GM21723 (cell line): ENCODE measurements at regions not wholly inside any gene's neighbourhood (a gene's known extent, or its start where the extent isn't known, plus 50 kb on each side); places are given as distances from the start of the nearest gene placed in this dataset.

Experiments
- ATAC-seq: cut with Tn5 transposase; IDR thresholded peaks from one replicate; pipeline ENCODE4 v1.9.1; 2021; ENCODE audit warnings: mild to moderate bottlenecking, moderate library complexity; ENCODE audit not compliant: unreplicated experiment

DNA sequence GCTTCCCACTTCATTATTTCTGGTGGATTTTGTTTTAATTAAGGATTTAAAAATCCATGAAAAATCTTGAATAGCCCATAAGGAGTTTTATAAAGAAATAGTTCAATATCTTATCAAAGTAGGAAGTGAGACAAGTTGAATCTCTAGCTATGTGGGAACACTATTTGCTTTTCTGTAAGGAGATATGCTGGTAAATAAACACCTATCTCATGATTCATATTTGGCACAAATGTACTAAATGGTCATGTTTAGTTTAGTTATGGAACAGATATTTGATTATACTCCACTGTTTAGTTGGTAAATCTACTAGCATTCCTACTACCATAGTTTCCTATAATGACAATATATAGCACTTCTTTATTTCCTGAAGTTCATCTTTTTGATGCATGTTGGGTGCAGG, 239.9 kb upstream of the CEP162 start:
- no peak for ATAC-seq

DNA sequence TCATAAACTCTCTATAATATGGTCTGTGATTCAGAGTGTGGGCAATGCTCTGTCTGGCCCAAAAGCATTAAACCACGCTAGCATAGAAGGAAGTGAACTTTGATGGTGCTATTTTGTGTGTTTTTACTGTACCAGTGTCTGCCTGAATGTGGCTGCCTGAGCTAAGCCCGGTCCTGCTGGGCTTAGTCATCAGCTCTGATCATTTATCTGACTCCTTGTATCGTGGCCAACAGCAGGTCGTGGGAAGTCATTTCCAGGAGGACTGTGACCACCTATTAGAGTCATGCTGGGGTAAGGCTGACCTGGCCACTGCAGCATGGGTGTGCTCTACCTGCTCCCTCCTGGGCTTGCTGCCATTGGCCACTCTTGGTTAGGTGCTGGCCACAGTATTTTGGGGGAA, 239.1 kb upstream of the CEP162 start:
- ATAC-seq = no peak

DNA sequence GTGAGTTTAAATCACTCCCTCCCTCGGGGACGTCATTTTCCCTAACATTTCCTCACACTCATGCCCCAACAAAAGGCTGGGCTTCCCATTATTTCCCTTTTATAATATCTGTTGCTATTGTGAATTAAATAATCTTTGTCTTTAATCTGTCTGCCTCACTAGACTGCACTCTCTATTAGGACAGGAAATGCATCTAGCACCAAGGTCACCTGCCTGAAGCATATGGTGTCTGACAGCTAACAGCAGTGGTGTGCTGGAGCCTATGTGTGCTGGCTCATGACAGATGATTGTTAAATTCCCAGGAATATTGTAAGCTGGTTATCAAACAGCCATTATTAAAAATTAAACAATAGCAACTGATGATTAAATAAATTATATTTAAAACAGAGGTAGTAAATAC, 237.0 kb upstream of the CEP162 start:
- ATAC-seq = no peak

DNA sequence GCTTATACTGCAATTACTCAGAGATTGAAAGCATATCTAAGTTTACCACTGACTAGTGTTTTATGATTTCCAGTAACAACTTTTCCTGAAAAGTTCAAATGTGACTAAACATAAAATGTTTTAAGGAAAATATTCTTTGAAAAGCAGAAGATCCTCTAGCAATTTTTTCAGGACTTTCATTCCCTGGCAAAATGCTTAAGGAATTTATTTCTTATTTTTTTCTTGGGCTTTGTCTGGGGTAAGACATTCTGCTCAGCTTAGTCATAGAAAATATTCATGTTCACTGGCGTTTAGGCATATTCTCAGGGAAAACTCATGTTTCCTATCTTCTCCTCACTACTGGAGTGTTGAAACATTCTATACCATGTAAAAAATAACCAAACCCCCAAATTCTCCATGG, 235.3 kb upstream of the CEP162 start:
- ATAC-seq = no peak

DNA sequence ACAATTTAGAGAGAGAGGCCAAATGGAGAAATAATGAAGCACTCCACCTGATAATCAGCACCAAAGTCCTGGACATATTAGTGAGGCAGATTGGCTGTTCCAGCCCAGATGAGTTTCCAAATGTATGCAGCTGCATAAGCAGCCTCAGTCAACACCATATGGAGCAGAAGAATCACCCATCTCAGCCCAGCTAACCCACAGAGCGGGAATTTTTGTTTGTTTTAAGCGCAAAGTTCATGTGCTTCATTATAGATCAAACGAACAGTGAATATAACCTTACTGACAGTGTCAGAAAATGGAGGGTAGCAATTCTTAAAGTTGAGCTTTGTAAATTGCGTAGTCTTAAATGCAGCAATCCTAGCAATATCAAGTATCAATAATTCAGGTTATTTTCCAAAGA, 234.0 kb upstream of the CEP162 start:
- ATAC-seq = no peak

DNA sequence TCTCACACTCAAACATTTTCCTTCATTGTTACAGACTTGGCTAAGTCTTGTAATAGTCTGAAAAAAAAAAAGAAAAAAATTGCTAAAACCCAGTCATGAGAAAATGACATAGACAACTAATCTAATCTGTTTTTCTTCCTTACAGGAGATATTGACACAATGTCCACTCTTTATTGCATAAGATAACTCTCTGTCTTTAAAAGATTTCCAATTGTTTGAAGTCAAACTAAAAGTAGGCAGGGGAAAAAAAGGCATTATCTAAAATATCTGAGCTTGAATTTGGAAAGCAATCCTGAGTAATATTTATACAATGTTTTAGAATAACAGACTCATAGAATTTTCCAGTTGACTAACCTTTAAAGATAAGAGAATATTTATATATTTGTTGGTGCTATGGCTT, 233.0 kb upstream of the CEP162 start:
- no peak for ATAC-seq

DNA sequence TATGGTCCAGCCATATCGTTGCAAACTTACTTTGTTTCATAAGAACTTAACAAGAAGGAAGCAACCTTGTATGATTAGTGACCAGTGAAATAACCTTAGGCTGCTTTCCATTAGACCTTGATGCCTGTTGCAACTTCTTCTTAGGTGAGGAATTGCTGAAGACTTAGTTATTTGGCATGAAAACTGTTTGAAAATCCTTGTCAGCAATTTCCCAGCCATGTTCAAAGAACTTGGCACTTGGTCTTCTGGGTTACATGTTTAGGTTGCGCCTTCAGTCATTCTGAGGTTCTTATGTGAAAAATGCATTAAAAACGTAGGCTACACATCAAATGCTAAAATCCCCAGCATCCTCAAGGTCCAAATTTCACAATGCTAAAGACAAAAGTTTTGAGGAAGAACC, 232.0 kb upstream of the CEP162 start:
- no peak for ATAC-seq

DNA sequence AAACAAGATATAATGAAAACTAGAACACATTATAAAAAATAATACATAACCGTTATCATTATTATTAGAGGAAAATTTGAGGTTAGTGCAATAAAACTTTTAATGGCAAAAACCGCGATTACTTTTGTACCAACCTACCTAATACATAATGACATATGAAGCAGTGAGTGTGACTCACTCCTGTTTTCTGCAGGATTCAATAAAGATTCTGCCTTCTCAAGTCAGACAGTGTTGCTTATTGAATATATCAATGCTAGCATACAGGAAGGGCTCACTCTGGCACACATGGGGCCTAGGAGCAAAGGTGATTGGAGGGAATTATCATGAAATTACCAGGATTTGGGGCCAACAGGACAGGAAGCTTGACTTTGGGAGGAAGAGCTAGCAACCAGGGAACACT, 230.8 kb upstream of the CEP162 start:
- ATAC-seq = no peak

DNA sequence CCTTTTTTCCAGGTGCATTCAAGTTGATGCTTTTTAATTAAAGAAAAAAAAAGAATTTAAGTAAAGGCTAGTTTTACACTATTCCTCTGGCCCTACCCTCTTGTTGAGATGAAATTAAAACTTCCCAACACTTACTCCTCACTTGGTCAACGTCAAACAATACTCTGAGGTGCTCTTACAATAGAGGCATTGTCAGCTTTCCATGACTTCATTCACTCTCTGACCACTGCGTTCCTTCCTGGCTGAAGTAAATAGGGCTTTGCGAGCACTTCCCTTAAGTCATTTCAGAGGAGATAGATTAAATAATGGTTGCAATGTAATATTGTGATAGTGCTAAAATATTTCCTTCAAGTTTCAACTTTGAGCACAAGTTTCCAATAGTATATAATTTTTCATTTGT, 229.8 kb upstream of the CEP162 start:
- no peak for ATAC-seq

DNA sequence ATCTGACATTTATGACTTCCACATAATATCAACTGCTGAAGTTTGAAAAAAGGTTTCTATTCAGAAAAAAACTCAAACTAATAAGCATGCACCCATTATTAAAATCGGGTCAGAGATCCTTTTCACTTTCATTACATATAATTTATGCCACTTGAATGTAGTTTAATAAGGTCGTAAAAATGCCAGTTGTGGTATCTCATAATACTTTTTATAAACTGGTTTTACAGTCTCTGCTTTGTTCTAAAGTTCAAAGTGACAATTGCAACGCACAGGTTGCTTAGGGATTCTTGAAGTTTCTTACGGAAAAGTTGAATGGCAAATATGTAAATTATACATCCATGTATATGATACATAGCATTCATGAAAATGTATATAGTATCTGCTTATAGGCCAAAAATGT, 229.4 kb upstream of the CEP162 start:
- ATAC-seq = no peak

DNA sequence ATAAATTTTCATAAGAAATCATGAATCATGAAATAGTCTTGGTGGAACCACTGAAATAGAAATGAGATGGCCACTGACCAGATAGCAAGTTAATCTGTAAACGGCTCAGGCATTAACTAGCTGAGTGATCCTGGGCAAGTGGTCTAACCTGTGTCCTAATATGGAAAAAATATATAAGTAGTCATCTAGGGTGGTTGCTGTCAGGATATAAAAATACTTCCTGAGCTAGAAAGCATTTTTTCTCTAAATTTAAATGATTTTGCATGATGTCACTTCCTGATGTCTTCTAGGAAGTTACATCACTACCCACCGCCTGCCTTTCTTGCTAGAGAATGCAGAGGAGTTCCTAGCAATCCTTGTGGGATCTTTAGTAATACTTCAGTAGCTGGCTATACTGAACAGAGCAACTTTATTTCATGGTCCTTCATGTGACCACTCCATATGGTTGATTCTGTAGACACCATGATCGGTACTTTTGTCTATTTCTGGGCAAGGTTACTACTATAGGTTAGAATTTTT, 228.1 kb upstream of the CEP162 start:
- ATAC-seq = no peak

DNA sequence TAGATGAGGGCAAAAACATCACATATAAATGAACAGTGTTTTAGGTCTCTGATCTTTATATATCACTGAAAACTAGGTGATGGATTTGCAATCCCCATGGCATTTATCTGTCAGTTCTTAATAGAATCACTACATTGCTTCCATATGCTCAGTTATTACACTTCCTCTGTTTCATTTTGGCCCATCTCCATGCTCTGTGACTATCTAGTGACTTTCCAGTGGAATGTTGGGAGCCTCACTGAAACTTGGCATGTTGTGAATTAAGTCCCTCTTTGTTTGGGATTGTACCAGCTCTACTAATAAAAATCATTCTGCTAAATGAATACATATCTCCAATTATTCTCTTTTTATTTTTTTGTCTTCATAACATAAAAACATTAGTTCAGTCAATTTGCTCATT, 226.1 kb upstream of the CEP162 start:
- ATAC-seq = no peak

DNA sequence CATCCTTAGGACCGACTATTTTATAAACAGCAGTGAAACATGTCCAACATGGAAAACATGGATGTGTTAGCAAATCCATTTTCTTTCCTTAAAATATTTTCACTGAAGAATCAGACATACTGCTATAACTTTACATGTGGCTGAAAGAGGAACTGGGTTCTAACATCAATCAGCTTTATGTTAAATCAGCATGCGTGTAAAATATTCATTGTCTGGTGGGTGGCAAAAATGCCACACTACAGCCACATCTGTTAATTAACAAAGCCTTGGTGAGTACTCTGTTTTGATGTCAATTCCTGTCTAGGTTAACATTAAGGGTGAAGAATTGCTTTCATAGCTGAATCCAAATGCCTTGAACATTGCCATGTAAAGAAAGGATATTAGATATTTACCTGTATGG, 222.6 kb upstream of the CEP162 start:
- no peak for ATAC-seq

DNA sequence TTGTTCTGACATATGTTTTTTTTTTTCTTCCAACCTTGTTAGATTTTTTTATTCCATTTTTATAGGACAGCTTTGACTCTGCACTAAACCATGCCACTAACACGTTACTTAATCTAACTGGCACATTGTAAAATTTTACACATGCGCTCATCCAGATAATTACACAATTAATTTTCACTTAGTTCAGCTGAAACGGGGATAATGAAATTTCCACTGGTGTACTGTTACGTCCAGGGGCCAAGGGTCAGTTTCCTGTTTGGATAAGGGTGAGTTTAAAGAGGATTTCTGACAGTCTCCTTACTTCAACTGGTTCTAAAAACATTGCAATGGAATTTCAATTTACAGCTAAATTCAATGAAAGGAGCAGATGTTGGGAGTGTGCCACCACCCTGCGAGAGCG, 221.8 kb upstream of the CEP162 start:
- ATAC-seq = no peak

DNA sequence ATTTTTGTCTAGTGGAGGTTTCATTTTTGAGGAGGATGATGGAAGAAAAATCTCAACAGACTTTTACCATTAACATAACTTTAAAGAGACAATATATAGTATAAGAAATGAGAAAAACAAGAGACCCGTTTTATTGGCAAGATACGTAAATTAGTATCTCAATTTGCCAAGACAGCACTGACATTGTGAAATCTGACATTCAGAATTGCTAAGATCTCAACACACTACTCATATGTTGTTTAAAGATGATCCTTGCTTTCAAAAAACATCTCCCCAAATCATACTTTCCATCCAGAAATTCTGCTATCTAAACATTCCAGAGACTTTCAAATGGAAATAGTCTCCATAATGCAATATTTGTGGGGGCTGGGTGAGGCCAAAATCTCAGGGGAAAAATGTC, 220.9 kb upstream of the CEP162 start:
- no peak for ATAC-seq

DNA sequence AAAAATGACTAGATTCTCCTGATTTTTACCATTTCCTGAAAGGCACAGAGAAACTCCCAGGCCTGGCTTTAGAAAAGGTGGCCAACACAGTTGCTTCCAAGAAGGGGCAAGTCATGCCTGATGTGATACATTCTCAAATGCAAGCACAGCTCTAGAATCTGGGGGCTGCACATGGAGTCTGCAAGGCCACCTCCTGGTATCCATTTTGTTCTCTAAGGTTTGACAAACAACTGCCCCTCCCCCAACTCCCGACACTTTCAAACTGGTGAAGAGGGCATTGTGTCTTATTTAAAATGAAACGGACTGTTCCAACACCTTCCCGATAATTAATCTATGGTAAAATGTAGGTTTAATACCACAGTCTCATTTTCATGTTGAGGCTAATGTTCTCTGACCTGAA, 220.2 kb upstream of the CEP162 start:
- ATAC-seq = no peak

DNA sequence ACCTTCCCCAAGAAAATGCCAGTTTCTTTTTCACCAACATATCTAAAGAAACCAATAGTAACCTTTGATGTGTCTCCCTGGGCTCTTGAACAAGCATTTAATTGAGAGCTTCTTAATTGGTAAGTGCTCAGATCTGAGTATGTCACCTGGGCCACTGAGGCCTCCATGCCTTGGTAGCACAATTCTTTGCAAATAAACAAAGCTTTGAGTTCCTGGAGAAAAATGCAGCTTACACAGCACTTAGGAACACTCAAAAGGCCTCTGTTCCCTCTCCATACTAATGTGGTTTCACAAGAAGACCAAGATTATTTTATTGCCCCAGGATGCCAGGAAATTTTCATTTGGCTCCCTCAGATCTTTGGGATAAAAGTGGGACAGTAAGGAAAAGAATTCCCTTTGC, 217.6 kb upstream of the CEP162 start:
- no peak for ATAC-seq

DNA sequence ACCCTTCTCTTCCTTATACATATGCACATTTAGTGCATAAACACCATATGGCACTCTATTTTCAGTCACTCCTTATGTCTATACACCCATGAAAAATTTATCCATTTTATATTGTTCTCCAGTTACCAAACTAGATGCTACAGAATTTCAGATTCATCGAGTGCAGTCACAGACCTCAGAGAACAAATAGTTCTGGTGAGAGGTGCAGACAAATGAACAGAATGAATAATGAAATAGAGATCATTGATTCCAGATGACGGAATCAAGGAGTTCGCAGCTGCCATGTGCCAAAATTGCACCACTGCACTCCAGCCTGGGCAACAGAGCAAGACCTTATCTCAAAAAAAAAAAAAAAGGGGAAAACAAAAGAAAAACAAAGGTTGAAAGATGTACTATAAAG, 214.8 kb upstream of the CEP162 start:
- no peak for ATAC-seq

DNA sequence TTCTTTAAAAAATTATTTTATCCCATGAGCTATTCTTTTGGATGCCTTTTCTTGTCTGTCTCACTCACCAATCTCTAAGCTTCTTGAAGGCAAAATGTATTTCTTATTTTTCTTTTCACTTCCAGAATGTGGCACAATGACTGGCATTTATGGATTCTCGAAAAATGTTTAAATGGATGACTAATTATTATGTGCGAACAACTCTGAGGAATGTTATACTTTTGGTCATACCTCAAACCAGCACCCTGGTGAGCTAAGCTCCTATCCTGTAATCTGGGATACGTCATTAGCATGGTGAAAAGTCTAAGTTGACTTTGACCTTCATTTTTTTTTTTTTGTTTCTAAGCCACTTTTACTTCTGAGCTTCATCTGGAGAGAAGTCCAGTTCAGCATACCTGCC, 214.0 kb upstream of the CEP162 start:
- ATAC-seq = no peak

DNA sequence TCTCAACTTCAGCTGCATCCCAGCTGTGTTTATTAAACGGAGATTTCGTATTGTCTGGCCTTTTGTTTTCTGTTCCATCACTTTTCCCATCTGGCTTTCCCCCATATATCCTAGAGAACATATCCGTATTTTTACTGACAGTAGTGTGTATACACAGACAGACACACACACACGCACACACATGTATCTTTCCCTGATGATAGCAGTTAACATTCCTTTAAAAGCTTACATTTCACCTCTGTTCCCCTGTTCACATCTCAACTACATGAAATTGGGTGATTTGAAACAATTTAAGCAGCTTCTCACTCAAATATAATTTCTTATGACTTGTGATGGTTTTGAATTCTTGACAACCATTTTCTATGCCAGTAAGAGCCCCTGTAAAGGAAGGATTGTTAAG, 207.1 kb upstream of the CEP162 start:
- ATAC-seq = no peak

DNA sequence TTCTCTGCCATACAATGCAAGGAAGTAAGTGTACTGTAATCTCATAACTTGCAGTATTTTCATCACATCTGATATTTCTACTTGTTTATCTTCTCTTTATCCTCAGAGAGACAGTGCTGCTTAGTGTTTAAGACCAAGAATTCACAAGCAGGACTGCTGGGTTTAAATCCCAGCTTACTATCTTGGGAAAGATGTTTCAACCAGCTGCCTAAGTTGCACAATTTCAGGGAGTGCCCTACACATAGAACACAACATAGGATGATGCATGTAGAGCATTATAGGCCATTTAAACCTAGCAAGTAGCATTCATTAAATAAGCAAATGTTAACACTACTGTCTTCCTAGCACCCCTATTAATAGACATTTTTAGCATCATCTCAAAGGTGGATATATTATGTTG, 205.2 kb upstream of the CEP162 start:
- ATAC-seq = no peak

DNA sequence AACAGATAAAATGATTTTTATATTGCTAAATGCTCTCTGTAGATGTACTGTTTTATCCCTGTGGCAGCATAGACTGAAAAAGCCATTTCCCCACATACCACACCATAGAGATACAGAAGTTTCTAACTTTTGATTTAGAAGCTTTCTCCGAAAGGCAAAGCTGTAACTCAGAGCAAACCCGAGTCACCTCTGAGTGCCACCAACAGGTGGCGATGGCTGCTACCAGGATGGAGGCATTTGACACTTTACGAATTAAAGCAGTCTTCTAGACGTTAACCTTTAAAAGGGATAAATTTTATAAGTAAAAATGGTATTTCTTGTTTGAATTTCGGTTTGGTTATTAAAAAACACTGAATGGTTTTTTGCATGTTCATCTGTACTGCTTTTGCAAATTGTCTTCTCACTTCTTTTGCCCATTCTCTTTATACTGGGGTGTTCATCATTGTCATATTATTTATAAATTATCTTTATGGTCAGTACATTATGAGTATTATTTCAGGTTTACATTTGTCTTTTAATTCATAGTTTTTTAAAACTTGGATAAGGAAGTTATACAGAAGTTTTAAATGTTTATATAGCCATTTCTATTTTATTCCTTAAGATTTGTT, 201.0 kb upstream of the CEP162 start:
- peak; percentile 79 for ATAC-seq

DNA sequence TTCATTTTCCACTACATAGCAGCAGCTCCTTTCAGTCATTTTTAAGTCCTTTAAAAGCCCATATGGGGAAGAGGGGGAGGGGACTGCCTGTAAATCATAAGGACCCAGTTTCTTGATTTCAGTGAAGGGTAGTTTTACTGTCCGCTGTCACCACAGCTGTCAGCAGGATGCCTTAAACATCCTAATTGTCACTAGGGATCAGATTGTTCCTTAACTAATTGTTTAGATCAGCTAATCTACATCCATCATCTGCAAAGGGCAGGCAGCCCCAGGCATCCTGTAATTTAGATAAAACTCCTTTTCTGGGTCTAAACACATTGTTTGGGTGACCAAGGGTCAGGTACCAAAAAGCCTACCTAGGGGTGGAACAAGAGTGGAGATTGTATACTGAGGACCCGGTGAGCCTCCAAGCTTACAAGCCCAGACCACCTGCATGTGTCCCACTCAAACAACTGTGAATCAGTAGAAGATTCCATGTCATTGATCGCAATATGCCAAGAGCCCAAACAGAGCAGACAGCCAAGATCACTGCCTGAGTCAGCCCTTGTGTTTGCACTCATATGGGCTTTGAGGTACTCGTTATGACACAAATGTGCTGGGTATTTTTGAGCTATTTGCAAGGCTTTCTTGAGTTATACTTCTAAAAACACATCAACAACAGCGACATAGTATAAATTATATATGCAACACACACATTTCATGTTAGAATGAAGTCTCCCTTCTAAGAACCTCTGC, 198.7 kb upstream of the CEP162 start:
- ATAC-seq = no peak
